ENCODE measurements at regions not wholly inside any gene's neighbourhood (a gene's known extent, or its start where the extent isn't known, plus 50 kb on each side); places are given as distances from the start of the nearest gene placed in this dataset.

DNA sequence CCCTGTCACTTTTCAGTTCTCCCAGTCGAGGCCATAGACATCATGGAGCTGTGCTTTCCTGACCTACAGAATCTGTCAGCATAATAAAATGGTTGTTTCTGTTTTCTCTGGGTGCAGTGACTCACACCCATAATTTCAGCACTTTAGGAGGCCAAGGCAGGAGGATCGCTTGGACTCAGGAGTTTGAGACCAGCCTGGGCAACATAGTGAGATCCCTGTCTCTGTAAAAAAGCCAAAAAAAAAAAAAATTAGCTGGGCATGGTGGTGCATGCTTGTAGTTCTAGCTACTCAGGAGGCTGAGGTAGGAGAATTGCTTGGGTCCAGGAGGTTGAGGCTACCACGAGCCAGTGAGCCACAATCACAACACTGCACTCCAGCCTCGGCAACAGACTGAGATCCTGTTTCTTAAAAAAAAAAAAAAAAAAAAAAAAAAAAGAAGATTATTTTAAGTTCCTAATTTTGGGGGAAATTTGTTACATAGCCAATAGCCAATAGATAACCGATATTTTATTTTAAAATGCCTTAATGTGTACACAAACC, 196.2 kb downstream of the ADSS2 start:
- TF ChIP-seq, protein P1, sequence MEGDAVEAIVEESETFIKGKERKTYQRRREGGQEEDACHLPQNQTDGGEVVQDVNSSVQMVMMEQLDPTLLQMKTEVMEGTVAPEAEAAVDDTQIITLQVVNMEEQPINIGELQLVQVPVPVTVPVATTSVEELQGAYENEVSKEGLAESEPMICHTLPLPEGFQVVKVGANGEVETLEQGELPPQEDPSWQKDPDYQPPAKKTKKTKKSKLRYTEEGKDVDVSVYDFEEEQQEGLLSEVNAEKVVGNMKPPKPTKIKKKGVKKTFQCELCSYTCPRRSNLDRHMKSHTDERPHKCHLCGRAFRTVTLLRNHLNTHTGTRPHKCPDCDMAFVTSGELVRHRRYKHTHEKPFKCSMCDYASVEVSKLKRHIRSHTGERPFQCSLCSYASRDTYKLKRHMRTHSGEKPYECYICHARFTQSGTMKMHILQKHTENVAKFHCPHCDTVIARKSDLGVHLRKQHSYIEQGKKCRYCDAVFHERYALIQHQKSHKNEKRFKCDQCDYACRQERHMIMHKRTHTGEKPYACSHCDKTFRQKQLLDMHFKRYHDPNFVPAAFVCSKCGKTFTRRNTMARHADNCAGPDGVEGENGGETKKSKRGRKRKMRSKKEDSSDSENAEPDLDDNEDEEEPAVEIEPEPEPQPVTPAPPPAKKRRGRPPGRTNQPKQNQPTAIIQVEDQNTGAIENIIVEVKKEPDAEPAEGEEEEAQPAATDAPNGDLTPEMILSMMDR (conservative IDR thresholded peaks at IDR 0.05) = no peak
- TF ChIP-seq EZH2 (IDR thresholded peaks at IDR 0.05; ENCODE audit: low read depth) = no peak

Measured in PC-9 (cell line).